Fibroblast of villous mesenchyme (primary cell): ENCODE measurements at regions not wholly inside any gene's neighbourhood (a gene's known extent, or its start where the extent isn't known, plus 50 kb on each side); places are given as distances from the start of the nearest gene placed in this dataset.
A peak's percentile ranks its signal among the peaks of the same experiment; 100 is the strongest.

Experiments used
- DNase-seq: peaks from one replicate; pipeline ENCODE4 v3.0.0-alpha.2; 2010; ENCODE audit warnings: low read depth
- H3K4me3 ChIP-seq: 2 replicates; pipeline ENCODE4 v1.5.1; 2011; ENCODE audit warnings: low read depth, mild to moderate bottlenecking, low read length
- CTCF ChIP-seq: IDR thresholded peaks from 2 replicates; pipeline ENCODE4 v1.5.1; 2012; ENCODE audit warnings: low read depth, mild to moderate bottlenecking, low read length; ENCODE audit not compliant: insufficient read depth

DNA sequence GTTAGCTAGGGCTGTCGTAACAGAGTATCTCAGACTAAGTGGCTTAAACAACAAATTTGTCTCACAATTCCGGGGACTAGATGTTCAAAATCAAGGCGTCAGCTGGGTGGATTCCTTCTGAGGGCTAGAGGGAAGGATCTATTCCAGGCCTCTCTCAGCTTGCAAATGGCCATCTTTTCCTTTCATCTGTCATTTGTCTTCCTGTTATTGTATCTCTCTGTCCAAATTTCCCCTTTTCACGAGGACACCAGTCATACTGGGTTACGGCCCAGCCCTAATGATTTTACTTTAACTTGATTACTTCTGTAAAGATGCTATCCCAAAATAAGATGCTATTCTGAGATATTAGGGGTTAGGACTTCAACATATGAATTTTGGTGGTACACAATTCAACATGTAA, 119.0 kb upstream of the CPSF6 start:
- no peak for DNase-seq
- no peak for TF ChIP-seq CTCF
- H3K4me3 ChIP-seq = no peak overlapping the region

DNA sequence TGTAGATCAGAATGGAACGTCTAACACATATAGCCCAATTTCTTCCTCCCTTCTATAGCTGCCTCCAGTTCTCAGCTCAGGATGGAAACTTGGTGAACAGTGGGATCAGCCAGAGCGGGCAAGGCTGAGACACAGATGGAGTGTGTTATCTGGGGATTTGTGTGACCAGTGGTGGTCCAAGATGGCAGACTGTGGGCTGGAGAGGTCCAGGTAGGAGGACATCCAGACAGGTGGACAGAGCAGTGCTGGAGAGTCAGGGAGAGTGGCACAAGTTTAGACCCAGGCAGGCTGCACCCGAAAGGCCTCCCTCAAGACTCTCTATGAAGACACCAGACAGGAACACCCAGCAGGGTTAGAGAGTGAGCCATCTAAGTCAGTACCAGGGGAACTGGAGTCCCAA, 116.1 kb upstream of the CPSF6 start:
- no peak for DNase-seq
- H3K4me3 ChIP-seq = no peak overlapping the region
- no peak for TF ChIP-seq CTCF

GRCh38 chr12:69123919-69124638, 115.3 kb upstream of the CPSF6 start:
- H3K4me3 ChIP-seq = no peak overlapping the region
- DNase-seq = no peak
- TF ChIP-seq CTCF = no peak

DNA sequence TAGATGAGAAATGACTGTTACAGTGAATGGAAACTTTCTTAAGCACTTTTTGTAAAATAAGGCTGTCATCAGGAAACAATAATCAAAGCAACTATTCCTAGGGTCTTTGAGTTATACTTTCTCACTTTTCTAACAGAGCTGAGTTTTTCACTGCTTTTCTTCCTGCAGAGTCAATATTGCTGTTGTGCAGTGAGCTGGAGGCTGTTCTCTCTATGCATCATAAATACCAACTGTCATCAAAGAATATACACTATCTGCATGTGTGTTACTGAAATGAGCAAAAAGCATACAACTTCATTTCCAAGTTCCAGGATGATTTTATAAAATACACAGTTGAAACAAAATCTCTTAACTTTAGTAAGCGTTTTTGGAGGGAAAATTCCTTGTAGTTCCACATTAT, 110.4 kb upstream of the CPSF6 start:
- no peak overlapping the region for H3K4me3 ChIP-seq
- DNase-seq = peak; percentile 45
- no peak for TF ChIP-seq CTCF

GRCh38 chr12:69129564-69129963, 109.8 kb upstream of the CPSF6 start:
- TF ChIP-seq CTCF = no peak
- DNase-seq = peak; percentile 17
- H3K4me3 ChIP-seq = no peak overlapping the region

- DNase-seq = no peak
- no peak for TF ChIP-seq CTCF
- H3K4me3 ChIP-seq = no peak overlapping the region
Observed at GRCh38 chr12:69130064-69130463, 109.3 kb upstream of the CPSF6 start.

DNA sequence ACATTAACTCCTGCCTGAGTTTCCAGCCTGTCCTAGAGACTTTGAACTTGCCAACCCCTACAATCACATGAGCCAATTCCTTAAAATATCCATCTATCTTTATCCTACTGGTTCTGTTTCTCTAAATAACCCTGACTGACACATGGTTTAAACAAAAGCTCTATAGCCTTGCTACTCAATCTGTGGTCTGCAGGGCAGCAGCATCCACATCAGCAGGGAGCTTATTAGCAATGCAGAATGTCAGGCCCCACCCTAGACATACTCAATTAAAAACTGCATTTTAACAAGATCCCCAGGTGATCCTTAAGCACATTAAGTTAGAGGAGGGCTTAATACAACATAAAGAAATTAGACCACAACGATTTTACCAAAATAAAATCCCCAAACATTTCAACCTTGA, 108.3 kb upstream of the CPSF6 start:
- no peak for DNase-seq
- TF ChIP-seq CTCF = no peak

More for the DNA sequence above, 108.3 kb upstream of the CPSF6 start:
- H3K4me3 ChIP-seq = no peak overlapping the region
